Esophagus muscularis mucosa (tissue), 4 donors: ENCODE measurements at regions not wholly inside any gene's neighbourhood (a gene's known extent, or its start where the extent isn't known, plus 50 kb on each side); places are given as distances from the start of the nearest gene placed in this dataset.

Source experiments
- EP300 ChIP-seq: sonication (generic); formaldehyde crosslinking; IDR thresholded peaks from one replicate; pipeline ENCODE4 v1.6.1; 2017; ENCODE audit warnings: antibody characterized with exemption
- POLR2A ChIP-seq: fragments of 450-650 bp; IDR thresholded peaks from one replicate; pipeline ENCODE4 v1.6.1; 2017; ENCODE audit warnings: antibody characterized with exemption, moderate library complexity, mild to moderate bottlenecking, low read depth
- POLR2AphosphoS5 ChIP-seq, 2 donors: sonication (generic); formaldehyde crosslinking; IDR thresholded peaks; one replicate each; pipeline ENCODE4 v1.6.1; 2017; ENCODE audit warnings: antibody characterized with exemption in 2 of 2
- TF ChIP-seq, protein P1 (sequence below), 3 experiments: fragments of 200-600 bp in 2 of 3; fragments of 450-650 bp in 1 of 3; sonication (generic) in 2 of 3; IDR thresholded peaks; one replicate each; pipeline ENCODE4 v1.5.1; 2017 to 2019; ENCODE audit warnings: antibody characterized with exemption in 3 of 3, mild to moderate bottlenecking in 2 of 3, moderate library complexity in 1 of 3

GRCh38 chr2:117698819-117699218 lies 115.7 kb upstream of the DDX18 start:
- TF ChIP-seq, protein P1, sequence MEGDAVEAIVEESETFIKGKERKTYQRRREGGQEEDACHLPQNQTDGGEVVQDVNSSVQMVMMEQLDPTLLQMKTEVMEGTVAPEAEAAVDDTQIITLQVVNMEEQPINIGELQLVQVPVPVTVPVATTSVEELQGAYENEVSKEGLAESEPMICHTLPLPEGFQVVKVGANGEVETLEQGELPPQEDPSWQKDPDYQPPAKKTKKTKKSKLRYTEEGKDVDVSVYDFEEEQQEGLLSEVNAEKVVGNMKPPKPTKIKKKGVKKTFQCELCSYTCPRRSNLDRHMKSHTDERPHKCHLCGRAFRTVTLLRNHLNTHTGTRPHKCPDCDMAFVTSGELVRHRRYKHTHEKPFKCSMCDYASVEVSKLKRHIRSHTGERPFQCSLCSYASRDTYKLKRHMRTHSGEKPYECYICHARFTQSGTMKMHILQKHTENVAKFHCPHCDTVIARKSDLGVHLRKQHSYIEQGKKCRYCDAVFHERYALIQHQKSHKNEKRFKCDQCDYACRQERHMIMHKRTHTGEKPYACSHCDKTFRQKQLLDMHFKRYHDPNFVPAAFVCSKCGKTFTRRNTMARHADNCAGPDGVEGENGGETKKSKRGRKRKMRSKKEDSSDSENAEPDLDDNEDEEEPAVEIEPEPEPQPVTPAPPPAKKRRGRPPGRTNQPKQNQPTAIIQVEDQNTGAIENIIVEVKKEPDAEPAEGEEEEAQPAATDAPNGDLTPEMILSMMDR (IDR thresholded peaks at IDR 0.05) = no peak
- TF ChIP-seq POLR2AphosphoS5 (IDR thresholded peaks at IDR 0.05) (no peak), POLR2A (no peak), EP300 (no peak)
